SK-N-SH (cell line): ENCODE measurements at regions not wholly inside any gene's neighbourhood (a gene's known extent, or its start where the extent isn't known, plus 50 kb on each side); places are given as distances from the start of the nearest gene placed in this dataset.
A peak's percentile ranks its signal among the peaks of the same experiment; 100 is the strongest.

Experiments used
- CTCF ChIA-PET: fragments of 300-600, 350-600 bp; formaldehyde crosslinking; extraction: SDS; loops from one replicate; lab custom pipeline; 2021; lab: Yijun Ruan, JAX
- POLR2A ChIA-PET: fragments of 350-600 bp; sonication (Branson Sonifier 250); formaldehyde crosslinking; extraction: SDS; loops from one replicate; lab custom pipeline; 2020; ENCODE audit warnings: antibody characterized with exemption, inconsistent platforms; lab: Yijun Ruan, JAX
- DNase-seq: peaks from one replicate; pipeline ENCODE4 v3.0.0; 2012
- H2AFZ ChIP-seq: fragments of 200-600 bp; sonication (generic); 2 replicates; pipeline ENCODE4 v1.8.1; 2016; ENCODE audit warnings: antibody characterized with exemption, mild to moderate bottlenecking, low read depth
- H3F3A ChIP-seq: fragments of 200-600 bp; sonication (generic); replicated peaks from 2 replicates; pipeline ENCODE3; 2016; ENCODE audit warnings: antibody characterized with exemption, mild to moderate bottlenecking; ENCODE audit not compliant: insufficient read depth
- H3K27ac ChIP-seq, 2 experiments: fragments of 200-500 bp in 1 of 2; fragments of 200-600 bp in 1 of 2; sonication (Bioruptor generic) in 1 of 2; sonication (generic), shearing (Covaris generic) in 1 of 2; 2 replicates each; pipeline versions ENCODE4 v1.5.1 to v1.6.1; 2014 to 2016; ENCODE audit warnings: low read depth in 2 of 2, inconsistent platforms in 1 of 2, low read length in 1 of 2, mild to moderate bottlenecking in 1 of 2, mixed read lengths in 1 of 2
- H3K27me3 ChIP-seq: fragments of 200-600 bp; sonication (generic), shearing (Covaris generic); 2 replicates; pipeline ENCODE4 v1.6.1; 2016; ENCODE audit warnings: mixed run types; ENCODE audit not compliant: insufficient read depth
- H3K36me3 ChIP-seq, 2 experiments: fragments of 200-500 bp in 1 of 2; fragments of 200-600 bp in 1 of 2; sonication (Bioruptor generic) in 1 of 2; sonication (generic) in 1 of 2; replicated peaks in 1 of 2; 2 replicates each; pipeline versions ENCODE3 to v1.5.1; 2014 to 2016; ENCODE audit warnings: low read length in 1 of 2, mild to moderate bottlenecking in 1 of 2; ENCODE audit not compliant: insufficient read depth in 2 of 2, control insufficient read depth in 1 of 2
- H3K4me1 ChIP-seq, 2 experiments: fragments of 200-500 bp in 1 of 2; fragments of 200-600 bp in 1 of 2; sonication (Bioruptor generic) in 1 of 2; sonication (generic), shearing (Covaris generic) in 1 of 2; 2 replicates each; pipeline versions ENCODE4 v1.5.1 to v1.6.1; 2014 to 2016; ENCODE audit warnings: low read depth in 1 of 2, low read length in 1 of 2, mixed run types in 1 of 2; ENCODE audit not compliant: insufficient read depth in 2 of 2, control insufficient read depth in 1 of 2
- H3K4me2 ChIP-seq: fragments of 200-600 bp; sonication (generic), shearing (Covaris generic); 2 replicates; pipeline ENCODE4 v1.6.1; 2017; ENCODE audit warnings: mixed run types
- H3K4me3 ChIP-seq, 2 experiments: fragments of 200-500 bp in 1 of 2; fragments of 200-600 bp in 1 of 2; sonication (Bioruptor generic) in 1 of 2; sonication (generic), shearing (Covaris generic) in 1 of 2; 2 replicates each; pipeline versions ENCODE4 v1.5.1 to v1.8.1; 2014 to 2016; ENCODE audit warnings: low read depth in 2 of 2, inconsistent platforms in 1 of 2, low read length in 1 of 2, mild to moderate bottlenecking in 1 of 2, mixed read lengths in 1 of 2, moderate library complexity in 1 of 2
- H3K79me2 ChIP-seq: fragments of 200-600 bp; sonication (generic); 2 replicates; pipeline ENCODE4 v1.8.1; 2017; ENCODE audit warnings: mild to moderate bottlenecking; ENCODE audit not compliant: insufficient read depth
- H3K9ac ChIP-seq: fragments of 200-600 bp; sonication (generic); 2 replicates; pipeline ENCODE4 v1.6.1; 2017; ENCODE audit warnings: mixed run types
- H3K9me2 ChIP-seq: fragments of 200-600 bp; sonication (generic); 2 replicates; pipeline ENCODE4 v1.6.1; 2017; ENCODE audit warnings: mixed run types
- H3K9me3 ChIP-seq: fragments of 200-600 bp; sonication (generic); 2 replicates; pipeline ENCODE4 v1.6.1; 2017; ENCODE audit warnings: mixed run types, mild to moderate bottlenecking, moderate library complexity
- H4K20me1 ChIP-seq: fragments of 200-600 bp; sonication (generic); 2 replicates; pipeline ENCODE4 v1.6.1; 2017; ENCODE audit warnings: mild to moderate bottlenecking, mixed run types; ENCODE audit not compliant: insufficient read depth
- CHD2 ChIP-seq: fragments of 150-350 bp; IDR thresholded peaks from 2 replicates; pipeline ENCODE4 v1.6.1; 2018; ENCODE audit warnings: low read length; ENCODE audit not compliant: partially characterized antibody
- CTCF ChIP-seq: fragments of 200-600 bp; sonication (generic); IDR thresholded peaks from 2 replicates; pipeline ENCODE4 v1.6.1; 2017; ENCODE audit warnings: antibody characterized with exemption, mild to moderate bottlenecking, moderate library complexity
- FOXJ3 ChIP-seq: sonication (generic); formaldehyde crosslinking; IDR thresholded peaks from 2 replicates; pipeline ENCODE4 v1.5.1; 2020; ENCODE audit warnings: mild to moderate bottlenecking, missing genetic modification reagents
- GATA2 ChIP-seq: sonication (generic); formaldehyde crosslinking; IDR thresholded peaks from 2 replicates; pipeline ENCODE4 v1.5.0; 2020; ENCODE audit warnings: mild to moderate bottlenecking, missing genetic modification reagents
- IRF3 ChIP-seq: fragments of 150-350 bp; IDR thresholded peaks from 2 replicates; pipeline ENCODE4 v1.6.1; 2016; ENCODE audit warnings: mild to moderate bottlenecking, low read depth, low read length
- MEF2A ChIP-seq: IDR thresholded peaks from 2 replicates; pipeline ENCODE4 v1.4.0; 2012; ENCODE audit warnings: low read depth, borderline replicate concordance
- NFIC ChIP-seq: IDR thresholded peaks from 2 replicates; pipeline ENCODE4 v1.4.0; 2012; ENCODE audit warnings: borderline replicate concordance
- RAD21 ChIP-seq: IDR thresholded peaks from 2 replicates; pipeline ENCODE4 v1.6.1; 2012; ENCODE audit warnings: mild to moderate bottlenecking, low read length
- RFX5 ChIP-seq: IDR thresholded peaks from 2 replicates; pipeline ENCODE4 v1.6.1; 2012; ENCODE audit warnings: mild to moderate bottlenecking, improper control_type of control experiment, low read length
- SIN3A ChIP-seq: IDR thresholded peaks from 2 replicates; pipeline ENCODE4 v1.6.1; 2012; ENCODE audit warnings: low read depth, mild to moderate bottlenecking, low read length, moderate library complexity, borderline replicate concordance
- SMC3 ChIP-seq: IDR thresholded peaks from 2 replicates; pipeline ENCODE4 v1.6.1; 2012; ENCODE audit warnings: low read depth, low read length, improper control_type of control experiment
- TAF1 ChIP-seq: IDR thresholded peaks from 2 replicates; pipeline ENCODE4 v1.6.1; 2012; ENCODE audit warnings: low read depth, mild to moderate bottlenecking, low read length, moderate library complexity, borderline replicate concordance
- TCF12 ChIP-seq: IDR thresholded peaks from 2 replicates; pipeline ENCODE4 v1.4.0; 2012
- TEAD4 ChIP-seq: IDR thresholded peaks from 2 replicates; pipeline ENCODE4 v1.4.0; 2012; ENCODE audit warnings: mild to moderate bottlenecking, borderline replicate concordance; ENCODE audit not compliant: insufficient read depth
- USF1 ChIP-seq: IDR thresholded peaks from 2 replicates; pipeline ENCODE4 v1.4.0; 2012; ENCODE audit warnings: low read depth, borderline replicate concordance
- USF2 ChIP-seq: fragments of 150-350 bp; IDR thresholded peaks from 2 replicates; pipeline ENCODE4 v1.6.1; 2017; ENCODE audit warnings: antibody characterized with exemption, low read length, low read depth, borderline replicate concordance
- YY1 ChIP-seq: IDR thresholded peaks from 2 replicates; pipeline ENCODE4 v1.4.0; 2012; ENCODE audit warnings: low read depth, mild to moderate bottlenecking
- WGBS: methylation state at CpG from one replicate; pipeline ENCODE4 v1.1.6; 2017; ENCODE audit warnings: low lambda C conversion rate; 5-methylcytosine and 5-hydroxymethylcytosine counted together

- no peaks in the 10 kb centered on the region; a peak in 1 of 4 replicates for H3K4me1 ChIP-seq
- no peaks in the 10 kb centered on the region for H3K9me2 ChIP-seq
- no peak overlapping the region for H3K9ac ChIP-seq
- CTCF ChIA-PET = interaction anchor here (0.6 to 1.3 kb wide), 8 partner anchors 25 to 1084 kb away, joined by 3 to 5 read pairs (median 3); no protein-coding TSS in a partner anchor
- no peaks in the 10 kb centered on the region for H3K9me3 ChIP-seq
- H2AFZ ChIP-seq = no peak overlapping the region; the same call in 1 of the 2 replicates
- peak; percentile 1 for DNase-seq
- no peaks in the 10 kb centered on the region for H4K20me1 ChIP-seq
- TF ChIP-seq USF1 = no peak
- no peak for TF ChIP-seq TAF1
- peak; percentile 85 for TF ChIP-seq RAD21
- no peak for TF ChIP-seq FOXJ3 (CRISPR knock-in tag)
- TF ChIP-seq NFIC = no peak
- TF ChIP-seq YY1 = no peak
- no peak for TF ChIP-seq USF2
- TF ChIP-seq MEF2A = no peak
- no peak for TF ChIP-seq GATA2
- TF ChIP-seq CHD2 = no peak
- TF ChIP-seq TCF12 = no peak
- peak; percentile 56 for TF ChIP-seq CTCF
- TF ChIP-seq TEAD4 = no peak
- no peak for TF ChIP-seq SIN3A
- TF ChIP-seq IRF3 = no peak
- TF ChIP-seq SMC3 = peak; percentile 69
- TF ChIP-seq RFX5 = no peak
- no peak overlapping the region for H3K4me2 ChIP-seq
- H3K36me3 ChIP-seq = no peaks in the 10 kb centered on the region
- WGBS = 63% methylated on average over 5 of the region's 5 CpGs
- POLR2A ChIA-PET = no interaction called here
- H3K27me3 ChIP-seq = no peaks in the 10 kb centered on the region
- H3K27ac ChIP-seq = no peak overlapping the region
- no peaks in the 10 kb centered on the region for H3F3A ChIP-seq
- no peak overlapping the region for H3K4me3 ChIP-seq
- H3K79me2 ChIP-seq = no peaks in the 10 kb centered on the region
These were observed 858.5 kb upstream of the PIK3C3 start for GRCh38 chr18:41096504-41096903.
